Effector memory CD8-positive, alpha-beta T cell (primary cell): ENCODE measurements at regions not wholly inside any gene's neighbourhood (a gene's known extent, or its start where the extent isn't known, plus 50 kb on each side); places are given as distances from the start of the nearest gene placed in this dataset.
"Not testable (repeated sequence)": the region's sequence is repeated elsewhere in the genome, so short reads cannot be mapped to it uniquely, and the experiment has no call there.

ENCODE experiments used
- ATAC-seq: fragments of 150-1000 bp; cut with Tn5 transposase; replicated peaks from 2 replicates; pipeline ENCODE4 v1.10.0; 2021; ENCODE audit warnings: mild to moderate bottlenecking, moderate library complexity
- DNase-seq, 3 experiments: peaks; one replicate each; pipeline ENCODE4 v3.0.0; 2021
- H3K27ac Mint-ChIP-seq, 2 donors: one replicate each; pipeline ENCODE4 v1.8.0; 2022; ENCODE audit warnings: mild to moderate bottlenecking in 2 of 2, mixed read lengths in 2 of 2, moderate library complexity in 2 of 2
- H3K27me3 Mint-ChIP-seq, 2 donors: one replicate each; pipeline ENCODE4 v1.8.0; 2022; ENCODE audit warnings: mixed read lengths in 2 of 2
- H3K36me3 Mint-ChIP-seq: one replicate; pipeline ENCODE4 v1.8.0; 2022; ENCODE audit warnings: mild to moderate bottlenecking, moderate library complexity, mixed read lengths; ENCODE audit not compliant: insufficient read depth
- H3K4me1 Mint-ChIP-seq, 2 donors: one replicate each; pipeline ENCODE4 v1.8.0; 2022; ENCODE audit warnings: low read depth in 2 of 2, mixed read lengths in 2 of 2
- H3K4me3 Mint-ChIP-seq, 2 donors: one replicate each; pipeline ENCODE4 v1.8.0; 2022; ENCODE audit warnings: mild to moderate bottlenecking in 2 of 2, mixed read lengths in 2 of 2, moderate library complexity in 2 of 2
- H3K9me3 Mint-ChIP-seq, 2 donors: one replicate each; pipeline ENCODE4 v1.8.0; 2022; ENCODE audit warnings: mixed read lengths in 2 of 2

DNA sequence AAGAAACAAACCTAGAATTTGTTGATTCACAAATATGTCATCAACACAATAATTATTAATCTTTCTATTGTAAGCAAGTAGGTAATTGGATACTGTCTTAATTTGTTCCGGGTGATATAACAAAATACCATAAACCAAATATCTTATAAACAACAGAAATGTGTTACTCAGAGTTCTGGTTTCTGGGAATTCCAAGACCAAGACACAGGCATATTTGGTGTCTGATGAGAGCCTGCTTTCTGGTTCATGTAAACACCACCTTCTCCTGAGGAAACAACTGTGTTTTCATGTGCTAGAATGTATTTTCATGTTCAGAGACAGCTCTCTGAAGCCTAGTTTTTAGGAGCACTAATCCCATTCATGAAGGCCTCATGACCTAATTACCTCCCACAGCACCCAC, 1819.5 kb downstream of the SLITRK5 start:
- Mint-ChIP-seq H3K4me3 (no peak overlapping the region), H3K36me3 (no peaks in the 10 kb centered on the region), H3K4me1 (no peaks in the 10 kb centered on the region), H3K27ac (no peak overlapping the region), H3K9me3 (peaks cover 0 to 7% of the 10 kb centered on the region in 2 donors), H3K27me3 (no peaks in the 10 kb centered on the region)
- no peak for ATAC-seq
- DNase-seq: no peak

DNA sequence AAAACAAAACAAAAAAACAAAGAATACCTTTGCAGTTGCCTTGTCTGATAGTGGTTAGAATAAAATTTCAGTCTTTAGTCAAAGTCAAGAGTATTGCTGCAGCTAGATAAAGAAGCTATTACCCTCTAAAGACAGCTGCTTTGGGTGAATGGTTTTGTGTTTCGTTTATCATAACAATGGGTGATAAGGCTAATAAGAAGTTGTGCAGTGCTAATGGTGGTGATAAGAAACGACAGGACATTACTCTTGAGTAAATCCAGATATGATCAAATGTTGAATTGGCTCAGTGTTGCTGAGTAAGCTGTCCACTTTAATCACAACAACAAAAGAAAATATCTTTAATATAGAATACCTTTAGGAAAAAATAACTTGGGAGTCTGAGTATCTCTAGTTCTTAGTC, 1825.3 kb downstream of the SLITRK5 start:
- H3K36me3 Mint-ChIP-seq: no peaks in the 10 kb centered on the region
- DNase-seq: no peak
- no peak overlapping the region for H3K4me3 Mint-ChIP-seq
- H3K4me1 Mint-ChIP-seq: no peaks in the 10 kb centered on the region
- no peak overlapping the region for H3K27ac Mint-ChIP-seq
- no peak for ATAC-seq
- peaks cover 0 to 9% of the 10 kb centered on the region in 2 donors for H3K9me3 Mint-ChIP-seq
- H3K27me3 Mint-ChIP-seq: no peaks in the 10 kb centered on the region

DNA sequence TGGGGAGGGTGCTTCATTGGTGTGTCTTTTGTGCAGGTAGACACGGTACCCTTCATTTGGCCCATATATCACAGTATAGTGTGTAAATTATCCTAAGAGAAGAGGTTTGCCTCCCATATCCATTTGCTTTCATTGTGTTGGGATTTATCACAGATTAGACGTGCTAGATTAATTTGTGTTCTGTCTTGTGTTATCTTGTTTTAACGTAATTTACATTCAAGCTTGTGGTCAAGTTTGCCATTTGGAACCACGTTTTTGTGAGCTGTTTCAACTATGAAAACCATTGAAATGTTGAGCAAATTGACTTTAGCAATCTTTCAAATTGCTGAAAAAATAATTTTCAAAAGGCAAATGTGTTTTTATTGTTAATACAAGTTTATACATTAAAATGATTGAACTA, 1826.5 kb downstream of the SLITRK5 start:
- ATAC-seq: no peak
- Mint-ChIP-seq H3K4me1 (no peaks in the 10 kb centered on the region), H3K4me3 (no peak overlapping the region), H3K27me3 (no peaks in the 10 kb centered on the region), H3K36me3 (no peaks in the 10 kb centered on the region), H3K27ac (no peak overlapping the region), H3K9me3 (peaks cover 0 to 5% of the 10 kb centered on the region in 2 donors)
- DNase-seq: no peak

DNA sequence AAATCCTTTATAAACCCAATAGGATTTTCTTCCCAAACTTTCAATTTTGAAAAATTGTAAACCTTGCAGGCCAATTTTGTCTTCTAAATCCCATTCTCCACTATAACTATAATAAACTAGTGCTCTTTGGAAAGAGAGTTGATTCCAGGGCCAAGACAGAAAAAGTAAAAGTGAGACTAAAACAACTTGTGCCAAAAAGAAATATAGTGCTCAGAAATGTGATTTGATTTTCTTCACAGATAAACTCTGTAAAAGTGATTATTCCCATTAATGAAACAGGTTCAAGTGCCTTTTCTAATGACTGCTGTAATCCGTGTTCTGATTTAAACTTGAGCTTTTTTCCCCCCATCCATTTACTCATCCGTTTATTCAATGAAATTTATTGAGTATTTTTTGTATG, 1831.1 kb downstream of the SLITRK5 start:
- Mint-ChIP-seq H3K27ac (no peak overlapping the region), H3K4me1 (no peaks in the 10 kb centered on the region), H3K36me3 (no peaks in the 10 kb centered on the region), H3K27me3 (no peaks in the 10 kb centered on the region), H3K9me3 (peaks cover 0 to 5% of the 10 kb centered on the region in 2 donors), H3K4me3 (no peak overlapping the region)
- ATAC-seq (no peak), DNase-seq (no peak)

DNA sequence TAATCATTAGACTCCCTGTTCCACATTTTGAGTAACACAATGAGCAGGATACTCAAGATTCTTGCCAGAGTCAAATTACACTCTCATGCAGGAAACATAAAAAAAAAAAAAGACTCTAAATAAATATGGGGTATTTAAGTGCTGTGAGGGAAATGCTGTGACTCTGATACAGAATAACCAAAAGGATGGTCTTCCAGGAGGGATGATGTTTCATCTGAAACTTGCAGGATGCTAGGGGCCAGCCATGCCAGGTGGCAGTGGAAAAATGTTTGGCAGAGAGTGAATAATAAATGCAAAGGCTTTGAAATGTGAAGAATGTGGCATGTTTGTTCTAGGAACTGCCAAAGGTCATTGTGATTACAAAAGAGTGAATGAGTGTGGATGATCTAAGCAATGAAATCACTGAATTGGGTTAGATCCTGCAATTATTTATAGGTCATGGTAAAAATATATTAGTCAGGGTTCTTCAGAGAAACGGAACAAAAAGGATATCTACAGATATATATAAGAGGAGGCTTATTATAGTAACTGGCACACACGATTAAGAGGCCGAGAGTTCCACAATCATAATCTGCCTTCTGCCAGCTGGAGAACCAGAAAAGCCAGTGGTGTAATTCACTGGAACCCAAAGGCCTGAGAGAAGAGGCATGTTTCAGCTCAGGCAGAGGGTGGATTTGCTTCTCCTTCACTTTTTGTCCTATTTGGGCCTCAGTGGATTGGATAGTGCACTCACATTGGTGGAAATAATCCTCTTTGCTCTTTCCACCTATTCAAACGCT, 1832.8 kb upstream of the MIR17HG start:
- no peak overlapping the region for H3K27ac Mint-ChIP-seq
- H3K9me3 Mint-ChIP-seq: peaks cover 11 to 25% of the 10 kb centered on the region in 2 donors
- no peaks in the 10 kb centered on the region for H3K36me3 Mint-ChIP-seq
- no peaks in the 10 kb centered on the region for H3K27me3 Mint-ChIP-seq
- ATAC-seq (no peak), DNase-seq (no peak)
- no peaks in the 10 kb centered on the region for H3K4me1 Mint-ChIP-seq
- no peak overlapping the region for H3K4me3 Mint-ChIP-seq

DNA sequence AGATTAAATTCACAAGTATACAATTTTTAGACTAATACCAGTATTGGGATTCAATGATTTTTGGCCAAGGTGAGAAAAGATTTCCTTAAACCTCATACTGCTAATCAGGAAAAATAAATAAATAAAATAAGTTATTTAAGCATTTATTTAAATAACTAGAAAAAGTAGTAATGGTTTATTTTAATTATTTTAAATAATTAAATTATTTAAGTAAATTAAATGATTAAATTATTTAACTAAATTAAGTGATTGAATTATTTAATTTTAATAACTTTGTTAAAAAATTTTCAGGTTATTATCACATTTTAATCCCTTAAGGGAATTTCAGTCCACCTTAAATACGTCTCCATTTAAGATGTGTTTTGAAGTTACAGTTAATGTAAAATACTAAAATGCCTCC, 1831.5 kb upstream of the MIR17HG start:
- H3K27ac Mint-ChIP-seq: no peak overlapping the region

DNA sequence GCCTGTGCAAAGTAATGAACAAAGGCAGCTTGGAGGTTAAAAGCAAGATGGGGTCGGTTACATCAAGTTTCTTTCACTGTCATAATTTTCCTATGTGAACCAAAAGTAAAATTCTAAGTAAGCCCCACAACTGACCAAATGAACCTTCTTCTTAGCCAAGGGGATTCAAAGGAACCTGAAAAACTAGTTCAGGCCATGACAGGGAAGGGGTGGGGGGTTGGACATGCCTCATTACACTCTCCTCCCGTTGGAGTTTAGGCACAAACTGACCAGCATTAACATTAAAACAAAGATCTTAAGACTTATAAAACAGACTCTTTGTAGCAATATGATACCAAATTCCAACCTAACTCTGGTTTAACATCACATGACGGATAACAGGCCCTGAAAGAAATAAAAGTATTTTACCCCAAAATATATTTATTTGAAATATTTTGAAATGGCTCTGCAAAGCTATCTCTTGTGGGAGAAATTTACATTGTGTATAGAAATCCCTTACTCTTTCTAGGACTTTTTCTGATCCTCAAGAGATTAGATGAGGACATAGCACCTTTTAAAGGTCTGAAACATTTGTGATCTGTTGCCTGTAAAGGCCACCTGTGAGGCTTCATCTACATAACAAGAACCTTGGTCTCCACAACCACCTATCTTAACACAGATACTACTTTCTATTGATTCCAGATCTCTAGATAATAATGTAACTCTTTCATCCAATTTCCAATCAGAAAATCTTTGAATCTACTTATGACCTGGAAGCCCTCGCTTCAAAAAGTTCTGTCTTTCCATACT, 1829.0 kb upstream of the MIR17HG start:
- H3K4me3 Mint-ChIP-seq: no peak overlapping the region
- peaks cover 4 to 15% of the 10 kb centered on the region in 2 donors for H3K9me3 Mint-ChIP-seq
- H3K4me1 Mint-ChIP-seq: no peaks in the 10 kb centered on the region
- H3K36me3 Mint-ChIP-seq: no peaks in the 10 kb centered on the region
- ATAC-seq (no peak), DNase-seq (no peak)
- H3K27me3 Mint-ChIP-seq: no peaks in the 10 kb centered on the region
- H3K27ac Mint-ChIP-seq: no peak overlapping the region

More for the DNA sequence above, 1831.5 kb upstream of the MIR17HG start:
- H3K4me3 Mint-ChIP-seq: no peak overlapping the region
- H3K27me3 Mint-ChIP-seq: no peaks in the 10 kb centered on the region
- no peak for ATAC-seq
- DNase-seq: no peak
- no peaks in the 10 kb centered on the region for H3K4me1 Mint-ChIP-seq
- peaks cover 7 to 21% of the 10 kb centered on the region in 2 donors for H3K9me3 Mint-ChIP-seq
- H3K36me3 Mint-ChIP-seq: no peaks in the 10 kb centered on the region

DNA sequence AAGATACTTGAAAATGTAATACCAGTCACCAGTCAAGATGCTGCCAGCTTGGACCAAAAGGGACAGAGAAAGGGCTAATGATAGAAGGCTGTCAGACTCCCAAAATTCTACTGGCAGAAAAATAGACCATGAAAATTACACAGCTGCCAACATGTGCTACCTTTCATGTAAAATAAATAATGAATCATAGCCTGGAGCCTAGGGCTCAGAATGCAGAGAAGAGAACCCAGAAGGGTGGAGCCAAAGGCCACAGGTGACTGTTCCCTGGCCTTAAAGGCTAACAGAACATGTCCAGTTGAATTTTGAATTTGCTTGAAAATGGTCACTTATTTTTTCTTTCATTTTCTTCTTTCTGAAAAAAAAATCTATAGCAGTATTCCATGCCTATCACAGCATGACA, 1827.0 kb upstream of the MIR17HG start:
- Mint-ChIP-seq H3K4me3 (no peak overlapping the region), H3K9me3 (peaks cover 4 to 15% of the 10 kb centered on the region in 2 donors), H3K36me3 (no peaks in the 10 kb centered on the region), H3K4me1 (no peaks in the 10 kb centered on the region), H3K27ac (no peak overlapping the region), H3K27me3 (no peaks in the 10 kb centered on the region)
- ATAC-seq (no peak), DNase-seq (no peak)

DNA sequence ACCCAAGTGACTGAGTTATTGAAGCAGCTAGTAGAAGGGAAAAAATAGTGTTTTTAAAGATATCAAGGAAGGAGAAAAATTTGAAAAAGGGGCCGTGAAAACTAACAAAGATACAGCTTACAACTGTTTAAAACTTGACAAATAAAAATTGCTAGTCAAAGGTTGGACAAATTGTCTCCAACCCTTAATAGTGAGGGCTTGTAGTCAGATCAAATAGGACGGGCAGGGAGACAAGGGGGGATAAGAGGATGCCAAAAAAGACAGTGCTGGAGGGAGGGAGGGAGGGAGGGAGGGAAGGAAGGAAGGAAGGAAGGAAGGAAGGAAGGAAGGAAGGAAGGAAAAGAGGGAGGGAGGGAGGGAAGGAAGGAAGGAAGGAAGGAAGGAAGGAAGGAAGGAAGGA, 1825.8 kb upstream of the MIR17HG start:
- not testable (repeated sequence) for H3K36me3 Mint-ChIP-seq, DNase-seq, H3K4me3 Mint-ChIP-seq, ATAC-seq, H3K4me1 Mint-ChIP-seq, H3K27me3 Mint-ChIP-seq, H3K27ac Mint-ChIP-seq
- H3K9me3 Mint-ChIP-seq: peaks cover 4 to 15% of the 10 kb centered on the region in 2 donors

DNA sequence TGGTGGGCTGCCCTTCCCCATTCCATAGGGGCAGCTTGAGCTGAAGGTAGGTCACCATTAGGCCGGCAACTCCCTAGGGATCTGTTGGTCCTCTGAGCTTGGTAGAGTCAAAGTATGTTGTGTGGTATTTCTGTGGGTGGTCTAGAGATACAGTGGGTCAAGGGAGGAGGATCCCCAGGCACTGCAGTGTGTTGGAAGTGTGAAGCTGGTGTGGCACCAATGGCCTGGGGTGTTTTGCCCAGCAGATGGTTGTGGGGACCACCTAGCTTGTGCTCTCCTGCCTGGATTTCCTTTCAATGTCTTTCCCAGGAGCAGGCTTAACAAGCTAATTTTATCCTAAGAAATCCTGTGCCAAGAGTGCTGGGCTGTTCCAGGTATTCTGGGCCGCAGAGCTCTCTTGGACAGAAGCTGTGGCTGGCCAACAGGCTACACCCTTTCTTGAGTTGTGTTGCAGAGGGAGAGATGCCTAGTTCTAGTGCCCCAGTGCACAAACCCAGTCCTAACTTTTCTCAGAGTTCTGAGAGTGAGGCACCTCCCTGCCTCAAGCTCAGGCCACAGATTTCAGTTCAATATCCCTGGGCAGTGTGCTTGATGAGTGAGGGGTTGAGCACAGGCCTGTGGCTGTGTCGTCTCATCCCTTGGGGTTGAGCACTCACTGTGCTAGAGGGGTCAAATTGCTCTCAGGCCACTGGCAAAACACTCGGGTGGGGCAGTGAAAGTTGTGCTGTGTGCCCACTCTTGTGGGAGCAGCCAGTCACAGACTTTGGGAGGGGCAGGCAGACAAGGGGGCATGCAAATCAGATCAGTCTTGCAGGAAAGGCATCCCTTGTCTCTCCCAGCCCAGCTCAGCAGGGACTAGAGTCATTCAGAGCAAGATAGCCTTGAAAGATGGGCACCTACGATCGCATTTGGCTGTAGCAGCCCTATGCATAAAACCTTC, 1806.1 kb upstream of the MIR17HG start:
- DNase-seq (no peak), ATAC-seq (no peak)
- Mint-ChIP-seq H3K27me3 (no peaks in the 10 kb centered on the region), H3K36me3 (no peaks in the 10 kb centered on the region), H3K27ac (no peak overlapping the region), H3K9me3 (peaks cover 9 to 11% of the 10 kb centered on the region in 2 donors), H3K4me1 (no peaks in the 10 kb centered on the region), H3K4me3 (no peak overlapping the region)

DNA sequence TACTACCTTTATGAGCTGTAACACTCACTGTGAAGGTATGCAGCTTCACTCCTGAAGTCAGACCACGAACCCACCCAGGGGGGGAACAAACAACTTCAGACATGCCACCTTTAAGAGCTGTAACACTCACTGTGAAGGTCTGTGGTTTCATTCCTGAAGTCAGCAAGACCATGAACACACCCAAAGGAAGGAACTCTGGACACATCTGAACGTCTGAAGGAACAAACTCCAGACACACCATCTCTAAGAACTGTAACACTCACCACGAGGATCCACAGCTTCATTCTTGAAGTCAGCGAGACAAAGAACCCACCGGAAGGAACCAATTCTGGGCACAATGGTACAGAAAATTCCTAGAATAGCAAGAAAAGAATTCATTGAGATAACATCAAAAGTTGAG, 1796.5 kb upstream of the MIR17HG start:
- no peak for ATAC-seq
- Mint-ChIP-seq H3K4me3 (no peak overlapping the region), H3K27ac (no peak overlapping the region), H3K36me3 (no peaks in the 10 kb centered on the region), H3K9me3 (peaks cover 9 to 19% of the 10 kb centered on the region in 2 donors), H3K4me1 (no peaks in the 10 kb centered on the region), H3K27me3 (no peaks in the 10 kb centered on the region)
- no peak for DNase-seq

DNA sequence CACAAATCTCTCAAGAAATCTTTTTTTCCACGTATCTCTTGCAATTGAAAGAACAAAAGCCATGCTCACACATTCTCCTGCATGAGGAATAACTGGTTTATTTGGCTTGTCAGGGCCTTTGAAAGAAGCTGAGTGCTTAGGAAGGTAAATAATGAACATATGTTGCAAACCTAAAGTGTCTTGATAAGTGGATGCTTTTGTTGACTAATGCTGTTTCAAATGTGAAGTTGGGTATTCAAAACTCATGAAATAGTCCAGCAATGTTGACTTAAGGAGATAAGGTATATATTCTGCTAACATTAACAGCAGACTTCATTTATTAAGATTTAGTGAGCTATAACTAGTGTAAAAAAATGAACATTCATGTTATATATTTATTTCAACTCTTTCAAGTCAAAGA, 1792.7 kb upstream of the MIR17HG start:
- H3K27ac Mint-ChIP-seq: no peak overlapping the region
- no peak for DNase-seq
- H3K4me3 Mint-ChIP-seq: no peak overlapping the region
- H3K4me1 Mint-ChIP-seq: no peaks in the 10 kb centered on the region
- no peaks in the 10 kb centered on the region for H3K27me3 Mint-ChIP-seq
- peaks cover 5 to 14% of the 10 kb centered on the region in 2 donors for H3K9me3 Mint-ChIP-seq
- no peak for ATAC-seq
- no peaks in the 10 kb centered on the region for H3K36me3 Mint-ChIP-seq

DNA sequence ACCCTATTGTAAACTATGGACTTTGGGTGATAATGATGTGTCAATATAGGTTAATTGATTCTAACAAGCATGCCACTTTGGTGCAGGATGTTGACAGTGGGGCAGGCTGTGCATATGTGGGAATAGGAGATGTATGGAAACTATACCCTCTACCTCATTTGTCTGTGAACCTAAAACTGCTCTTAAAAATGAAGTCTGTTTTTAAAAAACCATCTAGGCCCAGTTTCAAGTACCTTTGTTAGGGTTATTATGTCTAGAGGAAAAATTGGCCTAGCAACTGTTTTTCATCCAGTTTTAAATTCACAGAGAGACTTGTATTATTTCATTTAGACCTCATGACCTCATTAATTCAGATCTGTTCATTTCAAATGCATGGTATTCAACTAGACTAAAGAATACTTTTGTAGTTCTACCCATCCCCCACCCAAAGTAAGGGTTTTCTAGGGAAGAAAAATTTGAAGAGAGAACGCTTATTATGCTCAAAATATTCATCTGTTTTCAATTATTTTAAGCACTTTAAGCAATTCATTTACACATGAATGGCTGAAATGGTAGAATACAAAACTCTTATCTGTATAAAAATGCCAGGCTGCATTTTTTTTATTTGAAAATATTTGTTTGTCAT, 1781.9 kb upstream of the MIR17HG start:
- H3K27me3 Mint-ChIP-seq: no peaks in the 10 kb centered on the region
- no peaks in the 10 kb centered on the region for H3K4me1 Mint-ChIP-seq
- ATAC-seq (no peak), DNase-seq (no peak)
- H3K36me3 Mint-ChIP-seq: no peaks in the 10 kb centered on the region
- peaks cover 0 to 4% of the 10 kb centered on the region in 2 donors for H3K9me3 Mint-ChIP-seq
- H3K27ac Mint-ChIP-seq: no peak overlapping the region
- H3K4me3 Mint-ChIP-seq: no peak overlapping the region
